Medulla oblongata (tissue), 1 donor: ENCODE measurements at regions not wholly inside any gene's neighbourhood (a gene's known extent, or its start where the extent isn't known, plus 50 kb on each side); places are given as distances from the start of the nearest gene placed in this dataset.

Experiments
- DNase-seq: peaks from one replicate; pipeline ENCODE4 v3.0.0-alpha.2; 2015; ENCODE audit errors: extremely low spot score

DNA sequence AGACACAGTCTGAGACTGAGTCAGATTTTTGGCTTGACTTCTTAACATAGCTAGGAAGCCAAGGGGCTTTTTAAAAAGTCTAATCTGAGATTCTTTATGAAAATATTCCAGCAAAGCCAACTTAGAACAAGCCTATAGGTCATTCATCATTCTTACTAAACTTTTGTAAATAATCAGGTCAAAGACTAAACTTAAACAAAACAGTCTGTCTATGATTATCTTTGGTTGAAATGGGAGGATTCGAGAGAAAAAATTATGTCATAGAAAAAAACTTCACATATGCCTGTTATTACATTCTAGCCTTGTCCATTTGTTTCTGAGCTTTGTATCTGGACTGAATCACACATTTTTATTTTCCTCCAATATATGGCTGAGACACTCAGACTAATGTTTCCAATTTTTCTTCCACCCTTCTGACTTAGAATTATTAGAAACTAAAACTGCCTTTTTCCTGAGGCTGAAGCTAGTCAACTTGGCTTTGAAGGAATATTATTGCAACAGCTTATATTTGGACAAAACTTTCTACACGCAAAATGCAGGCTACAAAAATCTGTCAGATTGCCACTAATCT lies 83.3 kb downstream of the ETS2 start:
- no peak for DNase-seq

DNA sequence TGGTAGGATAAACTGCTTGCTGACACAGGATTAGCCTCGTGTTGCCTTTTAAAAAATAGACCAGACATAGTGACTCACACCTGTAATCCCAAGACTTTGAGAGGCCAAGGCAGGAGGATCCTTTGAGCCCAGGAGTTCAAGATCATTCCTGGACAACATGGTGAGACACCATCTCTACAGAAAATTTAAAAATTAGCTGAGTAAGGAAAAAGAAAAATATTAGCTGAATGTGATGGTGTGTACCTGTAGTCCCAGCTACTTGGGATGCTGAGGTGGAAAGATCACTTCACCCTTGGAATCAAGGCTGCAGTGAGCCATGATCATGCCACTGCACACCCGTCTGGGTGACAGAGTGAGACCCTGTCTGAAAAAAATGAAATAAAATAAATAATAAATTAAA lies 82.0 kb downstream of the ETS2 start:
- no peak for DNase-seq

DNA sequence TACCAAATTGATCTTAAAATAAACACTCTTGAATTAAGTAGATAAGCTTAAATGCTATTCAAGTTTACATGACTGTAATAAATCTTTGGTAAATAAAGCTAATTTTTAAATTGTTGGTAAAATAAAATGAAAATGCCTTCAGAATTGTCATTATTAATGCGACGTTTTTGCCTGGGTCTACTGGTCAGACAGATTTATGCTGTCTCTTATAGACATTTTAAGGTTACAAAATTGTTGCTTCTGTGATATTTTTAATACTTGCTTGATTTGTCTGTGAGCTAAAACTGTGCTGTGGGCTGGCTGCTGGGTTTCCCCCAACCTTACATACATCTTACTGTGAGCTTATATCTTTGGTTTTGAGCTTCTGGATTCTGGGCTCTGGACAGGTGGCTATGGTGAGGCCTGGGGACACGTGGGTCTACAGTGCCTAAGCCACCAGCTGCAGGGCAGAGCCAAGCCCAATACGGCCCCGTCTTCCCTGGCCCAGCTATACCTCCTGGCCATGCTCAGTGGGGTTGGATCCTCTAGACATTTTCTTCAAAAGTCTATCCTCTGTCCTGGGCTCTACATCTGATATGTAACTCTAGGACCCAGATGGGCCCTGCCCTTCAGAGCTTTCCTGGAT lies 81.4 kb downstream of the ETS2 start:
- DNase-seq = no peak

DNA sequence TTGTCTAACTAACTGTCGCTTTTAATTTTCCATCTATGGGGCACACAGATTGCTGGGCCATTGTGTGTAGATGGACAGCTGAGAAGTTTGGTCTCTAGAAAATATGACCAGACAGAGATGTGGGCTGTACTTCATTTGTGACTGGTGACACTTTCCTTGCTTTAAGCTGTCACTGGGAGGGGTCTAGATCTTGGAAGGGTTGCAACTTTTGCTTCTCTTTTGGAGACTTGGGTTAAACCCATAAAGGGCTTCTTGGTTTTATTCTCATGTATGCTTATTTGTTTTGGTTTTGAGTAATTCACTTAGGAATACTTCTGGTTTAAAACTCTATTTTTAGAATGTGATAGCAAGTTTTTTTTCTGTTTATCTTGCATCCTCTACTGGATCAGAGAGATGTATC lies 80.2 kb downstream of the ETS2 start:
- no peak for DNase-seq

DNA sequence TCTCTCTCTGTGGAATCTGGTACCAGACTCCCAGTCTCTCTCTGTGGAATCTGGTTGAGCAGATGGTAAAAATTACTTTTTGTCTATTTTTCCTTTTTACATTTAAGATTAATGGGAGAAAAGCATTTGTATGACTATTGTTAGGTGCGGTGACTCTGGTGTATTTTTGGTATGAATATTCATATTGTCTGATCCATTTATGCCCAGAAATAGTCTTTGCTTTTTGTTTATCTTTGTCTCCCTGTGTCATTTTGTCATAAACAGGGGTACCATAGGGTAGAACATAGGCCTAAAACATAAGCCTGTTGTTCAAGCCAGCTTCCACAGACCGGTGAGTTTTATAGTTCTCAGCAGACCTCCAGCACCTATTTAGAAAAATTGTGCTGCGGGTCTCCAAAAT lies 78.7 kb downstream of the ETS2 start:
- DNase-seq = no peak

DNA sequence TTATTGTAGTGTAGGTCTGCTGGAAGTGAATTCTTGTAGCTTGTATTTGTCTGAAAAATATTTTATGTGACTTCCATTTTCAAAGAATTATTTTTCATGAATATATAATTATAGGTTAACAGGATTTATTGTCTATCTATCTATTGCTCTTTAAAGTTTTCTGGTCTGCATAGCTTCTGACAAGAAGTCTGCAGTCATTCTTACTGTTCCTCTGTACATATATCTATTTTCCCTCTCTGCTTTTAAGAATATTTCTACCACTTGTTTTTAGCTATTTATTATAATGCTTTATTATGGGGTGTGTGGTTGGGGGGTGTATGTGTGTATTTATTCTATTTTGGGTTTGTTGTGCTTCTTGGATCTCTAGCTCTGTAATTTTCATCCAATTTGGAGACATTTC lies 77.4 kb downstream of the ETS2 start:
- DNase-seq = no peak

DNA sequence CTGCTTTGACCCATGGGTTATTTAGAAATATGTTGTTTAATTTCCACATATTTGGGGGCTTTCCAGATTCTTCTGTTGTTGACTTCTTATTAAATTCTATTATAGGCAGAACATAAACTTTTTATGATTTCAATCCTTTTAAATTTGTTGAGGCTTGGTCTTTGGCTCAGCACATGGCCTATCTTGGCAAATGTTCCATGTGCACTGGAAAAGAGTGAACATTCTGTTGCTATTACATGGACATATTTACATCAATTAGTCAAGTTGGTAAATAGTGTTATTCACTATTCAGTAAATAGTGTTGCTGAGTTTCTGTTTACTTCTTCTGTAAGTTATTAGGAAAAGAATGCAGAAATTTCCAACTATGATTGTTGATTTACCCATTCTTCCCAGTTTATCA lies 75.4 kb downstream of the ETS2 start:
- no peak for DNase-seq

DNA sequence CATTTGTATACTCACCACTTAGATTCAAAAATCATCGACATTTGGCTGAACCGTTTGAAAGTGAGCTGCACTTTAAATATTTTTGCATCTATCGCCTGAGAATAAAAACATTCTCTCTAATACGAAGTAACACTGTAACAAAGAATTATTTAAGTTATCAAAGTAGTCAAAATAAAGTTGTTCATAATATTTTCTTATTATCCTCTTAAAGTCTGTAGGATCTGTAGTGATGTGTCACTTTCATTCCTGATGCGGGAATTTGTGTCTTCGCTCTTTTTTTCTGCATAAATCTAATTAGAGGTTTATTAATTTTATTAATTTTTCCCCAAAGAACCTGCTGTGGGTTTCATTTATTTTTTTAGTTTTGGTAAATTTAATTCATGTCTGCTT lies 74.8 kb downstream of the ETS2 start:
- DNase-seq = no peak

DNA sequence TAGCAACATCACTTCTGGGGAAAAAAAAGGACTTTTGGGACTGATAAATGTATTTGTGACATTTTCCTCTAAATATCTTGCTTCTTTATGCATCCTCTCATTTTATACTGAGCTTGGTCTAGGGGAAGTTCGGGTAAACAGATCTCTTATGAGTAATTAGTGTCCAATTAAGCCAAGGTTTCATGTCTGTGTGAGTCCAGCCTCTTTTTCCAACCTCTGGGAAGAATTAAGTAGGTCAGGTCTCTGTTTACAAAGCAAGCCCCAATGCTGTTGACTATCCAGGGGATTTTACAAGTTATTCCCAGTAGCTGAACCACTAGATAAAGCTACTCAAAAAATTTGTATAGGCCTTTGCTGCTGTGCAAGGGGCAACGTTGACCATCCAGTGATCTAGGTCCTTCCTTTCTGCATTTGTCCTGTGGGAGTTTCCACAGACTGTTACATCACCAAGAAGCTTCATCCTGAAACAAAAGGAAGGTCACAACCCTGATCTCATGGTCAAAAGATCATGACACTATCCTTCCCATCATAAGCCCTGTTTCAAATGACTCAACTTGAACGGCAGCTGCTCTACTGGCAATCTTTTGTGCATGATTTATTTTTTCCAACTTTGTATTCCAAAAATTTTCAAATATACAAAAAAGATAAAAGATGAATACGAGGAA lies 74.3 kb downstream of the ETS2 start:
- no peak for DNase-seq

DNA sequence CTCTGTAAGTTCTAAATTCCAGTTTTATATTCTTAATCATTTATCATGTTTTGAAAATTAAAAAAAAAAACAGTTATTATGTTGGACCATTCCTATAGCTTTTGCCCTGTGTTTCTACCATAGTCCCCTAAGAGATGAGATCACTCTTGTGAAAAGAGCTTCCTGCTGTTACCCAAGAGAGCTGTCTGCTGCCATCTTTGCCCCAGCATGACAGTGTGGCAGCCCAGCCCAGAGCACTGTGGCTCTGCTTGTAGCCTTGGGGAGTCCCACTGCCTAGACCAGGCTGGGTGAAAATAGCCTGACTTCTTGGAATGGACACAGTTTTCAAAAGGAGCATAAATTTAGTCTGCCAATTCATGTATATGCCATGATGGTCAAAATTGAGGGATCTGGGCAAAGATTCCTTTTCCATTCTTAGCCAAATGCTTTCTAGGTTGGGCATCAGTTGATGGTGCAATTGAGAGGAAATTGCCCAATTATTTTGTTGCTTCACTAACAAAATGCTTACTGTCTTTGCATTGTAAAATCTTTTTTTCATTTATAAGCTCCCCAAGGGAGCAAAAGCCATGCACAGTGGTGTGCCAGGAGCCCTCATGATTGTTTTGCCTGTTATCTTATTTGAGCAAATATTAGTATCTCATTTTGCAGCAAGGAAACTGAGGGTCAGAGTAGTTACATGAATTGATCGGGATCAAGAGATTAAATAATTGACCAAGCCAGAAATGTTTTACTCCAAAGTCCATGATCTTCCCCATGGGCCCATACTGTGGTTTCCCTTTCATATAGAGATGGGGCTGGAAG lies 72.8 kb downstream of the ETS2 start:
- no peak for DNase-seq

DNA sequence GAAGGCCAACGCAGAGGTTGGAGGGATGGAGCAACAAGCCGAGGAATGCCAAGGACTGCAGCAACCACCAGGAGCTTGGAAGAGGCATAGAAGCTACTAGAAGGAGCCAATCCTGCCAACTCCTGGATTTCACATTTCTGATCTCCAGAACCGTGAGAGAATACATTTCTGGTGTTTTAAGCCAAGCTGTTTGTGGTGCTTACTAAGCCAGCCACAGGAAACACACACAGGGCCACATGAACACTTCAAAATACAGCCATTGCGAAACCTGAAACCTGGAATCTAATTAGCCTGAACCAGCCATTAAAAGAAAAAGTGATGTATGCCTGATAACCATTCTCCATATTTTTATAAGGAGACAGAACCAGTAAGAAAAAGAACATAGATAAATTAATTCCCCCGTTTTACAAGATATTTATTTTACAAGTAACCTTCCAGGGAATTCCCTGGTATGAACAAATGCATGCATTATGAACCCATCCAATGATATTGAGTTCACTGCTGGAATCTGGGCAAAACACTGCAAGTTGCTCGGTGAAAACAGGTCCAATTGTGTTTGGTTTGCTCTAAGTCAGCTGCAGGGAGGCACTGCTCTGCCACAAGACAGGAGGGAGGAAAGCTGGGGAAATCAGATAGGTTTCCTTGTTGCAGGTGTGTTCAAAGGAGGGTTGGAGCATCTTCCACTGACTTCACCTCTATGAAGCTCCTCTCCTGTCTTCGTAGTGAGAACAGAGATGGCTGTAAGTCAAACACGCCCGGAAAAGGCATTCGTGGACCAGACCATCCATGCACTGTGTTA lies 70.2 kb downstream of the ETS2 start:
- no peak for DNase-seq
